ENCODE measurements at regions not wholly inside any gene's neighbourhood (a gene's known extent, or its start where the extent isn't known, plus 50 kb on each side); places are given as distances from the start of the nearest gene placed in this dataset.

DNA sequence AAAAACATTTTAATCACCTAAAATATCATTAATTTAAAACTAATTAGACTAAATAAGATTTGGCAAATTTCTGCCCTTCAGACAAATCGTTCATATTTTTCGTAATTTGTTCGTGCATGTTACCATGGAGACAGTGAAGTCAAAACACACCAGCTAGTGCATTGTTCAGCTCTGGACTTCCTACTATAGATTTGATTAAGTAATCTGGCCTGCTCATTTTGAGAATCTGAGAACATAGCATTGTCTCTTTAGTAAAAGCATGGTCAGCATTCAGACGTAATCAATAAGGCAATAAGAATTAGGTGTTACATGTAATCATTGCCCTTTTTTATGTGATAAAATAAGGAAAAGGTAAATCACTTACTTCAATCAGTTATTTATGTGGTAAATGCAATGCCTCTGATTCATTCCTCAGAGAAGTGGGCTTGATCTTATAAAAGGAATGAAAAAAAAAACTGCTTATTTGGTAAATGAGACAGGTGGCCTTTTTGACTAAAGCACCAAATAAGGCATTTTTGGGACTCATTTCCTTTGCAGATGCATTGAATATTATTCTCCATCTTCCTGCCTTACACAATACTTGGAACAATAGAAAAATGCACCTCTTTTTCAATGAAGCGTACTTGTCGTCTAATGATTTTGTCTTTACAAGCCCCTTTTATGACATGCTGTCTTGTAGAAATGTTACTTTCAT, 84.5 kb upstream of the FNDC3B start:
- Histone ChIP-seq H3K27ac (no peak overlapping the region), H3K9me3 (no peaks in the 10 kb centered on the region), H3K27me3 (no peaks in the 10 kb centered on the region), H3K4me1 (peaks cover 0 to 6% (median 0%) of the 10 kb centered on the region in 4 donors), H3K36me3 (no peaks in the 10 kb centered on the region), H3K4me3 (no peak overlapping the region)
- no peak for DNase-seq
- no peak for TF ChIP-seq POLR2A (IDR thresholded peaks at IDR 0.05)
- TF ChIP-seq, protein P1, sequence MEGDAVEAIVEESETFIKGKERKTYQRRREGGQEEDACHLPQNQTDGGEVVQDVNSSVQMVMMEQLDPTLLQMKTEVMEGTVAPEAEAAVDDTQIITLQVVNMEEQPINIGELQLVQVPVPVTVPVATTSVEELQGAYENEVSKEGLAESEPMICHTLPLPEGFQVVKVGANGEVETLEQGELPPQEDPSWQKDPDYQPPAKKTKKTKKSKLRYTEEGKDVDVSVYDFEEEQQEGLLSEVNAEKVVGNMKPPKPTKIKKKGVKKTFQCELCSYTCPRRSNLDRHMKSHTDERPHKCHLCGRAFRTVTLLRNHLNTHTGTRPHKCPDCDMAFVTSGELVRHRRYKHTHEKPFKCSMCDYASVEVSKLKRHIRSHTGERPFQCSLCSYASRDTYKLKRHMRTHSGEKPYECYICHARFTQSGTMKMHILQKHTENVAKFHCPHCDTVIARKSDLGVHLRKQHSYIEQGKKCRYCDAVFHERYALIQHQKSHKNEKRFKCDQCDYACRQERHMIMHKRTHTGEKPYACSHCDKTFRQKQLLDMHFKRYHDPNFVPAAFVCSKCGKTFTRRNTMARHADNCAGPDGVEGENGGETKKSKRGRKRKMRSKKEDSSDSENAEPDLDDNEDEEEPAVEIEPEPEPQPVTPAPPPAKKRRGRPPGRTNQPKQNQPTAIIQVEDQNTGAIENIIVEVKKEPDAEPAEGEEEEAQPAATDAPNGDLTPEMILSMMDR (IDR thresholded peaks at IDR 0.05), result no peak

DNA sequence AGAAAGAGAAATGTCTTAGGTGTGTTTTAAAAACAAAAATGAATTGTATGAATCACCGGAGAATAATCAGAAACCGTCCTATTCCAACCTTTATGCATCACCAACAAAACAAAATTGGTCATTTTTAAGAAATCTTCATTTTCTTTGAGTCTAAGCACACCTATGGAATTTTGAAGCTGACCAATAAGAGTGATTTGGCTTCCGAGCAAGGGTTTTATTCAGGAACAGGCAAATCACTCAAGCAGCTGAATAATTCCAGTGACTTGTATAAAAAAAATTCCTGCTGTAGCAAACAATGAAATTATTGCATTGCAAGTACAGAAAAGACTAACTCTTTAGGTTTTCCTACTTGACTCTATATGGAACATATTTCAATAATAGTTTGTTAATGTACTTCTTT, 83.8 kb upstream of the FNDC3B start:
- Histone ChIP-seq H3K4me3 (no peak overlapping the region), H3K36me3 (no peaks in the 10 kb centered on the region), H3K27me3 (no peaks in the 10 kb centered on the region), H3K4me1 (peaks cover 0 to 8% (median 0%) of the 10 kb centered on the region in 4 donors), H3K27ac (no peak overlapping the region), H3K9me3 (no peaks in the 10 kb centered on the region)
- no peak for TF ChIP-seq POLR2A (IDR thresholded peaks at IDR 0.05)
- TF ChIP-seq, protein P1 (IDR thresholded peaks at IDR 0.05), result no peak
- no peak for DNase-seq

DNA sequence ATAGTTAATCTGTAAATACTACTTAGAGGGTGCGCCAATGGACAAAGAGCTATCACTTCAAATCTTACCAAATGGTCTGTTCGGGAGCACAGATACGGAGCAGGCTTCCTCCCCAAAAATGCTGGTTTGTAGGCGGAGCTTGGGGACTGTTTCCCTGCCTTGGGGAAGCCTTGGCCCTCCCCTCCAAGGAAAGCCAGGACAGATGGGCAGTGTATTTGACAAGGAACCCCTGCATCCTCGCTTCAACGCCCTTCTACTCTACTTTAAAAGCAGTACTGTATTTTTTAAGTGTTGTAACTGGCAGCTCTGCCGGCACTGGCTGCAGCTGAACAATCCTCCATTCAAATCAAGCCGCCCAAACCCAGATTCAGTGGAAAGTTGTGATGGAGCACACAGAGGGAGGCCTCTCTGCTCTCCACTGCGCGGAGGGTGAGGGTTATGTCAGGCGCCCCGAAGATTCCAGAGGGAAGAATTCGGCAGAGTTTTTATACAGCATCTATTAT, 83.1 kb upstream of the FNDC3B start:
- H3K27ac ChIP-seq, result no peak overlapping the region
- H3K27me3 ChIP-seq, result no peaks in the 10 kb centered on the region
- H3K4me1 ChIP-seq, result peaks cover 0 to 8% (median 0%) of the 10 kb centered on the region in 4 donors
- H3K4me3 ChIP-seq, result no peak overlapping the region
- no peak for DNase-seq
- H3K9me3 ChIP-seq, result no peaks in the 10 kb centered on the region
- TF ChIP-seq, protein P1 (IDR thresholded peaks at IDR 0.05), result no peak
- TF ChIP-seq POLR2A (IDR thresholded peaks at IDR 0.05), result no peak
- H3K36me3 ChIP-seq, result no peaks in the 10 kb centered on the region

DNA sequence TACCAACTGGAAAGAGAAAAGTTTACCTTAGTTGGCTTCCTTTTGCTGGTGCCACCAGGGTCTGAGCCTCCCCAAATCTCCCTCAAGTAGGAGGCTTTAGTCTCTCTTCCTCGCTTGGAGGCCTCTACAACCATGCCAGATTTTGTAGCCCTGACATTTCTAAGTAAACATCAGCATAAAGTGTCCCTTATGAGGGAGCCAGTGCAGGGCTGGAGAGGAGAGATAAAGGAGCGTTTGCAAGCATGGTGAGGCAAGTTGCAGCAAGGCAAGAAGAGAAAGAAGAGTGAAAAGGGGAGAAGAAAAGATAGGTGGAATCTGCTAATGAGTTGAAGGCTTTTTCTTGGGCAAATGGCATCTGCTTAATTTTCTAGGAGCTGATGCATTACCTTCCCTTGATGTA, 82.7 kb upstream of the FNDC3B start:
- H3K27me3 ChIP-seq, result no peaks in the 10 kb centered on the region
- H3K4me3 ChIP-seq, result no peak overlapping the region
- DNase-seq, result no peak
- H3K4me1 ChIP-seq, result peaks cover 0 to 8% (median 0%) of the 10 kb centered on the region in 4 donors
- no peaks in the 10 kb centered on the region for H3K36me3 ChIP-seq
- TF ChIP-seq, protein P1 (IDR thresholded peaks at IDR 0.05), result no peak
- TF ChIP-seq POLR2A (IDR thresholded peaks at IDR 0.05), result no peak
- H3K27ac ChIP-seq, result no peak overlapping the region
- no peaks in the 10 kb centered on the region for H3K9me3 ChIP-seq

DNA sequence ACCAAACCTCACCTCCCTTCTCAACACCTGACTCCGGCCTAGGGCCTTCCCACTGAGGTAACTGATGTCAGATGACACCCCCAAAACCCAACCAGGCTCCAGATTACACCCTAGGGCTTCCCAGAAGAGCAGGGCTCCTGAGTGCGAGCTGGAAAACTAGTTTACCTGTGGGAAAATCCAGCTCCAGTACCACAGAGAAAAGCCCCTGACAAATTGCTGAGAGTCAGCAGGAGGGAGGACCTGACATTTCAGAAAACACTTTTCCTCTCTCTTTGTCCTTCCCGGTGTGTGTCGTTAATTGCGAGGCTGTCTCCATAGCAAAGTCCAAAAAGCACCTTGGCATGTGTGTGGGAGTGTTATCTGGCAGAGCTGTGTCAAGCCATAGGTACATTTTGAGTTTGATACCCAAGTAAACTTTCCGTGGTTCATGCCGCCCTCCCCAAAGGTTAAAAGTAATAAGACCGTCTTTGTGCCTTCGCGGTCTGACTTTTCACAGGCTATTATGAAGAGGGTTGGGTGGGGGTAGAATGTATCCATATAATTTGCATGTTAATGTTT, 79.8 kb upstream of the FNDC3B start:
- no peaks in the 10 kb centered on the region for H3K27me3 ChIP-seq
- H3K27ac ChIP-seq, result no peak overlapping the region
- no peak for DNase-seq
- H3K36me3 ChIP-seq, result no peaks in the 10 kb centered on the region
- TF ChIP-seq, protein P1 (IDR thresholded peaks at IDR 0.05), result no peak
- no peaks in the 10 kb centered on the region for H3K9me3 ChIP-seq
- H3K4me3 ChIP-seq, result no peak overlapping the region
- peaks cover 0 to 8% (median 0%) of the 10 kb centered on the region in 4 donors for H3K4me1 ChIP-seq

All from Peyer's patch (tissue), 4 donors.